Neural progenitor cell (in vitro differentiated cells): ENCODE measurements at regions not wholly inside any gene's neighbourhood (a gene's known extent, or its start where the extent isn't known, plus 50 kb on each side); places are given as distances from the start of the nearest gene placed in this dataset.

Source experiments
- DNase-seq: peaks from one replicate; pipeline ENCODE4 v3.0.0-alpha.2; 2016; ENCODE audit warnings: low spot score
- H2AFZ ChIP-seq: fragments of 200-600 bp; sonication (generic); replicated peaks from 2 replicates; pipeline ENCODE4 v1.6.1; 2016; ENCODE audit warnings: antibody characterized with exemption
- H3F3A ChIP-seq: fragments of 200-600 bp; sonication (generic); 2 replicates; pipeline ENCODE4 v1.6.1; 2016; ENCODE audit warnings: antibody characterized with exemption, low read depth
- H3K27ac ChIP-seq: fragments of 200-600 bp; sonication (generic); 2 replicates; pipeline ENCODE4 v1.5.1; 2016; ENCODE audit warnings: mild to moderate bottlenecking
- H3K27me3 ChIP-seq: fragments of 200-600 bp; sonication (generic); 2 replicates; pipeline ENCODE4 v1.6.1; 2016; ENCODE audit warnings: mild to moderate bottlenecking, moderate library complexity
- H3K36me3 ChIP-seq: fragments of 200-600 bp; sonication (generic); 2 replicates; pipeline ENCODE4 v1.5.1; 2016
- H3K4me1 ChIP-seq: fragments of 200-600 bp; sonication (generic); 2 replicates; pipeline ENCODE4 v1.6.1; 2016; ENCODE audit warnings: mixed run types
- H3K4me2 ChIP-seq: fragments of 200-600 bp; sonication (generic); 2 replicates; pipeline ENCODE4 v1.6.1; 2016
- H3K4me3 ChIP-seq: fragments of 200-600 bp; sonication (generic); 2 replicates; pipeline ENCODE4 v1.5.1; 2016
- H3K79me2 ChIP-seq: fragments of 200-600 bp; sonication (generic); 2 replicates; pipeline ENCODE4 v1.6.1; 2016; ENCODE audit warnings: low read depth
- H3K9ac ChIP-seq: fragments of 200-600 bp; sonication (generic); 2 replicates; pipeline ENCODE4 v1.6.1; 2016
- H3K9me3 ChIP-seq: fragments of 200-600 bp; sonication (generic); 2 replicates; pipeline ENCODE4 v1.5.1; 2016; ENCODE audit warnings: low read depth
- H4K20me1 ChIP-seq: fragments of 200-600 bp; sonication (generic); 2 replicates; pipeline ENCODE4 v1.6.1; 2016; ENCODE audit warnings: low read depth
- H3K27ac Mint-ChIP-seq: 3 replicates; pipeline ENCODE4 v1.8.0; 2021; ENCODE audit warnings: mixed read lengths
- H3K27me3 Mint-ChIP-seq: 2 replicates; pipeline ENCODE4 v1.8.0; 2022; ENCODE audit warnings: low read depth, mild to moderate bottlenecking, inconsistent platforms, moderate library complexity, mixed read lengths; ENCODE audit not compliant: insufficient read depth
- H3K36me3 Mint-ChIP-seq: 3 replicates; pipeline ENCODE4 v1.8.0; 2021; ENCODE audit warnings: mixed read lengths
- H3K4me1 Mint-ChIP-seq: 3 replicates; pipeline ENCODE4 v1.8.0; 2021; ENCODE audit warnings: mixed read lengths
- H3K4me3 Mint-ChIP-seq: 3 replicates; pipeline ENCODE4 v1.8.0; 2021; ENCODE audit warnings: mild to moderate bottlenecking, moderate library complexity, mixed read lengths
- H3K9me3 Mint-ChIP-seq: 3 replicates; pipeline ENCODE4 v1.8.0; 2020; ENCODE audit warnings: mixed read lengths
- CTCF ChIP-seq: fragments of 200-600 bp; sonication (generic); IDR thresholded peaks from 2 replicates; pipeline ENCODE4 v1.5.1; 2017; ENCODE audit warnings: antibody characterized with exemption, mild to moderate bottlenecking
- EZH2 ChIP-seq: fragments of 200-600 bp; sonication (generic); IDR thresholded peaks from 2 replicates; pipeline ENCODE4 v1.6.1; 2017; ENCODE audit warnings: antibody characterized with exemption, mild to moderate bottlenecking, moderate library complexity
- EZH2phosphoT487 ChIP-seq: fragments of 200-600 bp; sonication (generic); IDR thresholded peaks from 2 replicates; pipeline ENCODE4 v1.6.1; 2017; ENCODE audit warnings: antibody characterized with exemption

GRCh38 chr3:16063603-16064002 lies 110.9 kb upstream of the GALNT15 start:
- TF ChIP-seq CTCF, result no peak
- no peak for TF ChIP-seq EZH2
- TF ChIP-seq EZH2phosphoT487, result no peak
- Mint-ChIP-seq H3K4me1 (peaks cover 7% of the 10 kb centered on the region), H3K27ac (no peak overlapping the region), H3K36me3 (no peaks in the 10 kb centered on the region), H3K27me3 (peaks cover 4% of the 10 kb centered on the region), H3K9me3 (no peaks in the 10 kb centered on the region), H3K4me3 (no peak overlapping the region)
- Histone ChIP-seq H3K9me3 (no peaks in the 10 kb centered on the region), H3K4me2 (no peak overlapping the region), H3K36me3 (no peaks in the 10 kb centered on the region), H3K4me1 (no peaks in the 10 kb centered on the region), H3K27ac (no peak overlapping the region), H3K9ac (no peak overlapping the region), H3K4me3 (no peak overlapping the region), H4K20me1 (no peaks in the 10 kb centered on the region), H2AFZ (no peak overlapping the region), H3K27me3 (no peaks in the 10 kb centered on the region), H3F3A (no peaks in the 10 kb centered on the region), H3K79me2 (no peaks in the 10 kb centered on the region)
- no peak for DNase-seq

GRCh38 chr3:16064642-16065414 lies 109.7 kb upstream of the GALNT15 start:
- Histone ChIP-seq H3K4me1 (no peaks in the 10 kb centered on the region), H3K27ac (no peak overlapping the region), H3K79me2 (no peaks in the 10 kb centered on the region), H3K9me3 (no peaks in the 10 kb centered on the region), H3K36me3 (no peaks in the 10 kb centered on the region), H2AFZ (no peak overlapping the region), H3K27me3 (no peaks in the 10 kb centered on the region), H3K4me3 (no peak overlapping the region), H3K9ac (no peak overlapping the region), H4K20me1 (no peaks in the 10 kb centered on the region), H3F3A (no peaks in the 10 kb centered on the region), H3K4me2 (no peak overlapping the region)
- Mint-ChIP-seq H3K4me1 (peaks cover 7% of the 10 kb centered on the region), H3K36me3 (no peaks in the 10 kb centered on the region), H3K4me3 (no peak overlapping the region), H3K27ac (no peak overlapping the region), H3K9me3 (no peaks in the 10 kb centered on the region), H3K27me3 (peaks cover 4% of the 10 kb centered on the region)
- TF ChIP-seq EZH2 (no peak), EZH2phosphoT487 (no peak)
- DNase-seq, result no peak

- Histone ChIP-seq H3K4me1 (no peaks in the 10 kb centered on the region), H3K9me3 (no peaks in the 10 kb centered on the region), H3K4me2 (no peak overlapping the region), H3K9ac (no peak overlapping the region), H3F3A (no peaks in the 10 kb centered on the region), H2AFZ (no peak overlapping the region), H4K20me1 (no peaks in the 10 kb centered on the region), H3K27me3 (no peaks in the 10 kb centered on the region), H3K79me2 (no peaks in the 10 kb centered on the region), H3K4me3 (no peak overlapping the region), H3K27ac (no peak overlapping the region), H3K36me3 (no peaks in the 10 kb centered on the region)
- Mint-ChIP-seq H3K27ac (no peak overlapping the region), H3K9me3 (no peaks in the 10 kb centered on the region), H3K36me3 (no peaks in the 10 kb centered on the region), H3K4me1 (peaks cover 7% of the 10 kb centered on the region), H3K27me3 (peaks cover 4% of the 10 kb centered on the region), H3K4me3 (no peak overlapping the region)
- TF ChIP-seq EZH2, result no peak
- TF ChIP-seq EZH2phosphoT487, result no peak
- no peak for TF ChIP-seq CTCF
- DNase-seq, result no peak
These were observed 107.9 kb upstream of the GALNT15 start for GRCh38 chr3:16066545-16066944.

- H3K27ac Mint-ChIP-seq, result no peak overlapping the region
- H3K4me3 ChIP-seq, result no peak overlapping the region
- H4K20me1 ChIP-seq, result no peaks in the 10 kb centered on the region
These were observed 107.5 kb upstream of the GALNT15 start for GRCh38 chr3:16066975-16067374.

More at GRCh38 chr3:16066975-16067374, 107.5 kb upstream of the GALNT15 start:
- Histone ChIP-seq H3K27me3 (no peaks in the 10 kb centered on the region), H3K4me1 (no peaks in the 10 kb centered on the region), H3K9me3 (no peaks in the 10 kb centered on the region), H3K27ac (no peak overlapping the region), H3K79me2 (no peaks in the 10 kb centered on the region), H3F3A (no peaks in the 10 kb centered on the region), H2AFZ (no peak overlapping the region), H3K9ac (no peak overlapping the region), H3K4me2 (no peak overlapping the region), H3K36me3 (no peaks in the 10 kb centered on the region)
- H3K36me3 Mint-ChIP-seq, result no peaks in the 10 kb centered on the region
- no peak overlapping the region for H3K4me3 Mint-ChIP-seq
- peaks cover 7% of the 10 kb centered on the region for H3K4me1 Mint-ChIP-seq
- peaks cover 4% of the 10 kb centered on the region for H3K27me3 Mint-ChIP-seq
- TF ChIP-seq EZH2 (no peak), EZH2phosphoT487 (no peak), CTCF (no peak)
- H3K9me3 Mint-ChIP-seq, result no peaks in the 10 kb centered on the region
- DNase-seq, result no peak
